ENCODE measurements at regions not wholly inside any gene's neighbourhood (a gene's known extent, or its start where the extent isn't known, plus 50 kb on each side); places are given as distances from the start of the nearest gene placed in this dataset.

DNA sequence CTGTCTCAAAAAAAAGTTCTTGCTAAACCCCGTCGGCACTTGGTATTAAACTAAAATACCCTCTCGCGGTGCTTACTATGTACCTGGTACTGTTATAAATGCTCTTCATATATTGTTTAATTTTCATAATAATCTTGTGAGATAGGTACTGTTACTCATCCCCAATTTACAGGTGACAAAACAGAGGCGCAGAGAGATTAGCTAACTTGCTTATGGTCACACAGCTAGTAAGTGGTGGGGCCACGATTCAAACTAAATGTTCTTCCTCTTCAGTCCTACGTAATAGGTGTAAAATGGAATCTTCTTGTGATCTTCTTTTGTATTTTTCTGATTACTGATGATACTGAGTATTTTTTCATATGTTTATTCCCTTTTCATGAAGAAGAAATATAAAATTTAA lies 51.3 kb downstream of the TET3 start:
- DNase-seq (ENCODE audit: low read depth in 2 of 2): no peak

DNA sequence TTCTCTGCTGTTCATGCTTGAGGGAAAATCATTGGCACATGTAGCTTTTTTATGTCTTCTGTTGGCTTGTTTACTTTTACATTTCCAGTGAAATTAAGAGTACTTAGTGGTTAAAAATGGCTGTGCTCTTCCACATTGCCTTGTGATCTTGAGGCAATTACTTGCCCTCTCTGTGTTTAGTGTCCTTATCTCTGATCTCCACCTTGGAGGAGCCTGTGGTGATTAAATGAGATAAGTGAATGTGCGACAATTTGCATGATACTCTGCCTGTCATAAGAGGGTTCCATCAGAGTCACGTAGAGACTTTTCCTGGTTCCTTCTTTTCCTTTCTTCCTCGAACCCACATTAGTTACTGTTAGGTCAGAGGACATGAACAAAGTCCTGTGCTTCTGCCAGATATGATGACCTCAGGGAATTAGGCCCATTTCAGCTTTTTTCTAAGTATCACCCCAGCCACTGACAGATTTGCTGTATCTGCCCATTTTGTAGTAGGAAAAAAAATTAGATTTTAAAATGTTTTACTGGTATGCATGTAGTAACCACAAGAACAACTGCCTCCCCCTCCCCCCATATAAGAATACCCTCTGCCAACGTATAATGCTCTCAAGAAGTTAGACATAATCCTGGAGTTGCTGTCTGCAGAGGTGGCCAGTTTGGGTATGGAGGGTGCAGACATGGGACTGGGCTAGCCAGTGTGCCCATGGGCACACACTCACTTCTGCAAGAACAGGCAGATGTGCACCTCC lies 51.9 kb downstream of the TET3 start:
- DNase-seq (ENCODE audit: low read depth in 2 of 2): no peak

DNA sequence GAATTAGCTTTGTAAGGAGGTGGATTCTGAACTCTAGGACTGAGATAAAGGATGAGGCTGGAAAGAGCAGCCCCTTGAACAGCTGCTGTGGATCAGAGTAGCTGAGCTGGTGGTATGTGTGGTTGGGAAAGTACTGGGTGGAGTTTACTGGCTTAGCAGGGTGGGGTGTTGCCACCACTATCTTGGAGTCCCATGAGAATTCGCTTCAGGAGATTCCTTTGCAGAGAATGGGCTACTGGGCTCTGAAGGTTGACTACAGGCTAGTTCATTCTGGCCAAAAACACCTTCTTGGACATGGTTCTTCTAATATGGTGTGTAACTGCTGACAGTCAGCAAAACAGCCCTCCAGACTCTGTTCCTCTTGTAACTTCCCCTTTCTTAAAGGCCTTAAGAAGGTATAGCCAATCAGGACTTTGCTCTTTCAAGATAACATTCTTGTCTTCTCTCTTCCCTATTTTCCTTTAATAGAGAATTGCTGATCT lies 52.7 kb downstream of the TET3 start:
- no peak for DNase-seq (ENCODE audit: low read depth in 2 of 2)

DNA sequence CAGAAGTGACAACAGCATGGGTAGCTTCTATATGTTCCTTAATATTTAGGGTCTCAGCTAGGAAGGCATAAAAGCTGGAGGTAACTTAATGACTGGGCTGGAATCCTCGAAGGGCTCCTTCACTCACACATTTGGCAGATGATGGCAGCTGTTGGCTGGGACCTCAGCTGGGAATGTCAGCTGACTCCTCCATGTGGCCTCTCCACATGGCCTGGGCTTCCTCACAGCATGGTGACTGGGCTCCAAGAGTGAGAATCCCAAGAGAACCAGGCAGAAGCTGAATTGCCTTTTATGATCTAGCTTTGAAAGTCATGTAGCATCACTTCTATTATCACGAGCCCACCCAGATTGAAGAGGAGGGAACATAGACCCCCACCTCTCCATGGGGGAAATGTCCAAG lies 54.9 kb downstream of the TET3 start:
- no peak for DNase-seq (ENCODE audit: low read depth in 2 of 2)

DNA sequence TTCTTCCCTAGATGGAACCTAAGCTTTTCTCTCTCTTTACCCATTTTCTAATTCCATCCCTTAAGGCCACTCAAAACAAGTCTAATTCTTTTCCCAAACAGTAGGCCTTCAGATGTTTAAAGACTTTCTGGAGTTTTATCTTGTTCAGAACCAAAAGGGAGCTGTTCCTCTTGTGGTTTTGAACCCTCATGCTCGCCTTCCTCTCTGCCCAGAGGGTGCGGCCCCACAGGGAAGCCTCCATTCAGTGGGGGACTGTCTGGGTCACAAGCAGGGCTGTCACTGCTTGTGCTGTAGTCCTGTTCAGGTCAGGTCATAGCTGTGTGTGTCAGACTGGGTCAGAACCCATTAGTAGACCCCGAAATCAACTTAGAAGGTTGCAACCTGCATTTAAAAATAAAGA lies 56.5 kb downstream of the TET3 start:
- no peak for DNase-seq (ENCODE audit: low read depth in 2 of 2)

DNA sequence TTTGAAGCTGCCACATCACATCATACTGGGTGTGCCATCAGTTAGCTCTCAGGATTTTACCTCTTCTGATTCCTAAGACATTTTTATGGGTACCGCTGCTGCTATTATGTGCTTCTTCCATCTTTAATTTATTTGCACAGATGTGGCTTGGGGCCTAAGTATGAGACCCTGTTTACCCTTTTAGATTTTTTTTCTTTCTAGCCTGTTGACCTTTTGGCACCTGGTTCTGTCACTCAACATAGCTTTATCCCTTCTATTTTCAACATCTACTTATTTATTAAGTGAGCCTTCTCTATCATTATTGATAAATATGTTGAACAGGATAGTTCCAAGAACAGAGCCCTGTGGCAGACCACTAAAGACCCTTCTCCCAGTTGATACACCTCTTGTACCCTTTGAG lies 57.0 kb downstream of the TET3 start:
- no peak for DNase-seq (ENCODE audit: low read depth in 2 of 2)

DNA sequence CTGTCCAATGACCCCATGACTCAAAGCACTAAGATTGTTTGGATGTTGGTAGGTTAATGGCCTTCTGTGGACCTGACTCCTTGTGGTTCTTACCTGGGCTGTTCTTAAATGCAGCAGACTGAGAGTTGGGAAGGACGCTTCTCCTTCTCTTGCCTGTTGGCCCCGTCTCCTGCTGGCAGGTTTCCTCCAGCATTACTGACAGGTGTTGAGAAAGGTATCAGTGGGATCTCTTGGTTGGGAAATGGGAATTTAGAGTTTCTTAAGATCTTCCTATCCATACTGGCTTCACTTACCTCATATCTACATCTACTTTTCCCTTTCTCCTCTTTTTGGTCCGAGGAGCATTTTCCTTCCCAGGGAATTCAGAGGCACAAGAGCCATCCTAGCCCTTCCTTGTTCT lies 57.9 kb downstream of the TET3 start:
- no peak for DNase-seq (ENCODE audit: low read depth in 2 of 2)

DNA sequence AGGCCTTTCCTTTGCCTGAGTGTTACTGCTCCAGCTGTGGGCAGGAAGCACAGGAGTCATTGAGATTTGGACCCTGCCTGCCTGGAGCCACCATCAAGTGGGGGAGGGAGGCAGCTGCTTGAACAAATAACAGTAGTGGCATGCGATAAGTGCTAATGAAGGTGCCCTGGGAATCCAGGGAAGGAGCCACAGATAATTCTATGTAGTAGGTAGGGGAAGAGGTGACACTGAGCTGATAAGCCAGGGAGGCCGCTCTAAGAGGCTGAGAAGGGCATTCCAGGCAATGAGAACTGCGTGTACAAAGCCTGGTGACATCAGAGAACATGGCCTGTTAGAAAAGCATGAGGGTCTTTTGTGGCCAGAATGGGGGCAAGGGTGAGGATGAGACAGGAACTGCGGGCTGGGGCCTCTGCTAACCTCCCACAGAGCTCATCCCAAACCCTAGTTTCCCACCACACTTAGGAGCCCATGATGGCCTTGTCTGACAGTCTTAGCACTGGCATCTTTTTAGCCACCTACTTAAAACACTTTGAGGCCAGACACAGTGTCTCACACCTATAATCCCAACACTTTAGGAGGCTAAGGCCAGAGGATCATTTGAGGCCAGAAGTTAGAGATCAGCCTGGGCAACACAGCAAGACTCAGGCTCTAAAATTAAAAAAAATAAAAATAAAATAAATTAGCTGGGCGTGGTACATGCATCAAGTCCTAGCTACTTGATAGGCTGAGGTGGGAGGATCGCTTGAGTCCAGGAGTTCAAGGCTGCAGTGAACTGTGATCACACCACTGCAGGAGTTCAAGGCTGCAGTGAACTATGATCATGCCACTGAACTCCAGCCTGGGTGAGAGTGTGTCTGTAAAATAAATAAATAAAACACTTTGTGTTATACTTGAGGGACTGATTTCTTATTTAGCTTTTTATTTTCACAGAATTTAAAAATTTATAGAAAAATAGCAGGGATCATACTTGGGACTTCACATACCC lies 58.9 kb downstream of the TET3 start:
- DNase-seq (ENCODE audit: low read depth in 2 of 2): no peak

DNA sequence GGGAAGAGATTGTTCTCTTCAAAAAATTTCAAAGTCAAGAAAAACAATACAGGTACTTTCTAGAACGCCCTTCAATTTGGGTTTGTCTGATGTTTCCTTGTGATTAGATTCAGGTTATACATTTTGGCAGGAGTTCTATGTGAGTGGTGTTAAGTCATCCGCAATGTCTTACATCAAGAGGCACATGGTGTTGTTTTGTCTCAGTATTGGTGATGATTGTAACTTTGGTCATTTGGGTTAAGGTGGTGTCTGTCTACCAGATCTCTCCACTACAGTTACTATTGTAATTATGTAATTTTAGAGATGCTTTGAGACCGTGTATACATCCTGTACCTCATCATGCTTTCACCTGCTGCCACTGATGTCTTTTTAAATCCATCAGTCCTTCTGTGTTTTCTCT lies 60.3 kb downstream of the TET3 start:
- no peak for DNase-seq (ENCODE audit: low read depth in 2 of 2)

DNA sequence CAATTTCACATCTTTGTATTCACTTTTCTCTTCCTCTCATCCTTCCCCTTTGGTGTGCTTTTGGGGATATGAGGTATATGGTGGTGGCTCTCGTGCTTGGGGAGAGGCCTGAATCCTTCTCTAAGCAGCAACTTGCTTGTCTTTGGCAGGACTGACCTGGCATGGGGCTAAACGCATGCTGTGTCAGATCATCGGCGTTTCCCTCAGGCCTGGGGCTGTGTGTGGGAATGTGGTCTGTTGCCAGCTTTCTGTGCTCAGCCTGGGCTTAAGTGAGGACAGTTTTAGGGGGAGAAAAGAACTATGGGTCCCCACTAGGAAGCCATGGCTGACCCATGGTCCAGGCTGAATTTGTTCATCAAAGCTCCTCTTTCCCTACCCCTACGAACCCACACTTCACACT lies 60.7 kb downstream of the TET3 start:
- no peak for DNase-seq (ENCODE audit: low read depth in 2 of 2)

DNA sequence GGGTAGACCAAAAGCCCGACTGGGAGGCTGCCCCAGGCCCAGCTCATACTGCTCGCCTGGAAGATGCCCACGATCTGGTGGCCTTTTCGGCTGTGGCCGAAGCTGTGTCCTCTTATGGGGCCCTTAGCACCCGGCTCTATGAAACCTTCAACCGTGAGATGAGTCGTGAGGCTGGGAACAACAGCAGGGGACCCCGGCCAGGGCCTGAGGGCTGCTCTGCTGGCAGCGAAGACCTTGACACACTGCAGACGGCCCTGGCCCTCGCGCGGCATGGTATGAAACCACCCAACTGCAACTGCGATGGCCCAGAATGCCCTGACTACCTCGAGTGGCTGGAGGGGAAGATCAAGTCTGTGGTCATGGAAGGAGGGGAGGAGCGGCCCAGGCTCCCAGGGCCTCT lies 61.7 kb downstream of the TET3 start:
- no peak for DNase-seq (ENCODE audit: low read depth in 2 of 2)

DNA sequence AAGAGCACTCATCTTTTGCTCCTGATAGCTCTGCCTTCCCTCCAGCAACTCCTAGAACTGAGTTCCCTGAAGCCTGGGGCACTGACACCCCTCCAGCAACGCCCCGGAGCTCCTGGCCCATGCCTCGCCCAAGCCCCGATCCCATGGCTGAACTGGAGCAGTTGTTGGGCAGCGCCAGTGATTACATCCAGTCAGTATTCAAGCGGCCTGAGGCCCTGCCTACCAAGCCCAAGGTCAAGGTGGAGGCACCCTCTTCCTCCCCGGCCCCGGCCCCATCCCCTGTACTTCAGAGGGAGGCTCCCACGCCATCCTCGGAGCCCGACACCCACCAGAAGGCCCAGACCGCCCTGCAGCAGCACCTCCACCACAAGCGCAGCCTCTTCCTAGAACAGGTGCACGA lies 62.4 kb downstream of the TET3 start:
- DNase-seq (ENCODE audit: low read depth in 2 of 2): no peak

DNA sequence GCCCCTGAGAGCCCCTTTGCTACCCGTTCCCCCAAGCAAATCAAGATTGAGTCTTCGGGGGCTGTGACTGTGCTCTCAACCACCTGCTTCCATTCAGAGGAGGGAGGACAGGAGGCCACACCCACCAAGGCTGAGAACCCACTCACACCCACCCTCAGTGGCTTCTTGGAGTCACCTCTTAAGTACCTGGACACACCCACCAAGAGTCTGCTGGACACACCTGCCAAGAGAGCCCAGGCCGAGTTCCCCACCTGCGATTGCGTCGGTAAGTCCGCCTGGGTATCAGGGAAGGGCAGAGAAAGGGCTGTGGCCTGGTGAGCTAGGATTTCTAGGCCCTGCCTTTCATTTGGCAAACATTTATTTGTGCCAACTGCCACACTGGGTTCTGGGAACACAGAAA lies 63.4 kb downstream of the TET3 start:
- no peak for DNase-seq (ENCODE audit: low read depth in 2 of 2)

DNA sequence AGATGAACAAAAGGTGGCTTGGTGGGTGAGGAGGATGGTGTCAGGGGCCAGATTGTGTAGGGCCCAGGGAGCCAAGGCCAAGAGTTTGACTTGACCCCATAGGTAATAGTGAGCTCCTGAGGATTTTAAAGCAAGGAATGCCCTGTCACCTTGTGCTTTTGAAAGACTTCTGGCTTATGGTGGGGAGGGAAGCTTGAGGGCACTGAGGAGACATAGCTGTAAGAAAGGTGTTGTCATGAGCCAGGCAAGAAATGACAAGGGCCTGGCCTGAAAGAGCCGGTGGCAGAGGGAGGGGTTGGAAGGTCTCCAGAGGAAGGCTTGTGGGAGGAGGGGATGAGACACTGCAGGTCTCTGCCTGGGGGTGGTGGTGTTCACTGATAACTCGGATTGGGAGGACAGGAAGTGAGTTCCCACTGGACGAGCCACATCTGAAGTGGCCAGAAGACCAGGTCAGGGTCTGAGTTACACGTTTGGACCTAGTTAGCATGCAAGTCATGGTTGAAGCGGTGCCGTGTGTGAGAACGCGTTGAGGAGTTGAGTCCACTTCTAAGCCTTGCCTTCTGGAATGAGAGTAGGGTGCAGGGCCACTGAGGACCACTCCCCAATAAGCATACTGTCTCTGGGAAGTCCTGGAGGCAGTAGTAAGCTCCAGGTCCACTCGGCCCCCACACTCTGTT lies 64.3 kb downstream of the TET3 start:
- DNase-seq (ENCODE audit: low read depth in 2 of 2): no peak

DNA sequence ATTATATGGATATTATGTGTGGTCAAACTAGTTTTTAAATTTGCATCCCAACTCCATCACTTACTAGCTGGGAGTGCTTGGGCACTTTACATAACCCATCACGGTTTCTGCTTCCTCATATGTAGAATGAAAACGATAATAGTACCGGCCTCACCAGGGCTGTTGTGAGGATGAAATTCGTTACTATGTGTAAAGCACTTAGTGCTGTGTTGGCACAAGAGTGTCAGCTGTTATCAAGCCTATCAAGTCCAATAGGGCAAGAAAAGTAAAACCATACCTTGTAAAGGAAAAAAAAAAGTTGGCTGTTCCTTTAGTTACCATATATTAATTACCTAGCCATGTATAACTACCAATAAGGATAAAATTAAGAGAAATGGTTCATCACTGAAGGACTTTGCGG lies 65.4 kb downstream of the TET3 start:
- DNase-seq (ENCODE audit: low read depth in 2 of 2): no peak

DNA sequence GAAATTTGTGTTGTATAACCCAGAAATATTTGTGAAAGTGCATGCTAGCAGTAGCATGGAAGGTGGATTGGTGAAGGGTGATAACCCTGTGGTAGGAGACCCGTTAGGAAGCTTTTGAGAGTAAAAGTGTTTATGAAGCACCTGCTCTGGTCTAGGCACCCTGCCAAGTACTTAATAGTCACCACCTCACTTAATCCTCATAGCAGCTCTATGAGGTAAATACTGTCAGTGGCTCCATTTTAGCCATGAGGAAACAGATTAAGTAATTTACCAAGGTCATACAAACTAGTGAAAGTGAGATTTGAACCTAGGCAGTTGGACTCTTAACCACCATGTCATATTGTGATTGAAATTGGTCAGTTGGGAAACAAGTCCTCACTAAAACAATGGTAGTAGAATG lies 66.8 kb downstream of the TET3 start:
- no peak for DNase-seq (ENCODE audit: low read depth in 2 of 2)

DNA sequence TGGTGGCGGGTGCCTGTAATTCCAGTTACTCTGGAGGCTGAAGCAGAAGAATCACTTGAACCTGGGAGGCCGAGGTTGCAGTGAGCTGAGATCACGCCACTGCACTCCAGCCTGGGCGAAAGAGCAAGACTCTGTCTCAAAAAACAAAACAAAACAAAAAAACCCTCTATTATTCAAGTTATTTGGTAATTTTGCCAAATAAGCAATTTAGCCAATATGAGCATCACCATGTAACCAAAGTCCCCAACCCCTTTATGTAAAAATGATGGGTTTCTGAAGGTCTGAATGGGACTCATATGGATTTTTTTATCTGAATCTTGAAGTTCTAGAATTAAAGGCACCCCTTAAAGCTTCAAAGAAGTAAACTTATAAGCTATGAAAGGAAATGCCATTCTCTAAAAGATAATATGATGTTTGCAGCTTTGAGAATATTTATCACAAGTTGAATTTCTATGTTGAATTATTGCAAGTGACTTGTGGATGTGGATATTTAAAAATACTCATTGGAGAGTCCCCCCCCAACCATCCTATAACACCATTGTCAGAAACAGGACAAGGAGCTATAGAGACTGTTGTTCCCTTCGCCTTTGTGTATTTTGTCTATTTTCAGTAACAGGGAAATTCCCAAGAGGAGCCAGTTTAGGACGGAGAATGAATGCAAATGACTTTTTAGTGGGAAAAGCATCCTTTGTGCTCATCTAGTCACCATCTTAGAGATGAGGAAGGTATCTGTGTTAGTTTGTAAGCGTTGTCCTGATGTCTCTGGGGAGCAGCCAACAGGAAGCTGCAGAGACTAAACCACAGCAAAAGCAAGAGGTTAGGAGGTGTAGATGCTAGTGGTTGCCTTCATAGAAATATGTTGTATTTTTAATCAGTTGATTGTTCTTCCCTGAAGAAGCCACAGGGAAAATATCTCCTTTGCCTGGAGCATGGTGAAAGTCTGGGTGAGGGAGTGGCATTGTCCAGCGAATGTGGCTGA lies 68.3 kb downstream of the TET3 start:
- DNase-seq (ENCODE audit: low read depth in 2 of 2): no peak

DNA sequence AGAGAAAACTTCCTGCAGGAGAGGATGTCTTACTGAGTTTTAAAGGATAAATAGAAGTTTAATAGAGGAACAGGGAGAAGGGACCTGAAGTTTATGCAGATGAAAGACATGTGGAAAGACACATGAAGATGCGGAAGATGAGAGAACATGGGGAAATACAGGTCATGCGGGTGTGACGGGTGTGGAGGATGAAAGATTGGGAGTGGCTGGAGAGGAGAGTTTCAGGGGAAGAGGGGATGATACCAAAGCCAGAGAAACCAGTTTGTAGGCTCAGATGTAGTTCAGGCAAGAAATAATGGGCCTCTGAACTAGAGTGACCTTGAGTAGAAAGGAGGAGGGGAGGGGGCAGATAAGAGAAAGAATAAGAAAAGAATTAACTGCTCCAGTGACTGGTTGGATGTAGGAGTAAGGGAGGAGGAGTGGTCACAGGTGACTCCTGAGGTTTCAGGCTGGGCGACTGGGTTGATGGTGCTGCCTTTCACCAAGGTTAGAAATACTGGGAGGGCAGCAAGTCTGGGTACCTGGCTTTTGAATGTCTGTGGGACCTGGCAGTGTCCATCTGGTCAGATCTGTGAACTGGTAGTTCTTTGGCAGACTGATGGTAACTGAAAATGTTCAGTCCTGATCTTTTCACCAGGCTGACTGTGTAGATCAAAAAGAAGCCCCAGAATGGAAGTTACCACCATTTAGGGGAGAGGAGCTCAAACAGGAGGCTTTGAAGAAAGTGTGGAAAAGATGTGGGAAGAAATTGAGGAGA lies 69.4 kb downstream of the TET3 start:
- no peak for DNase-seq (ENCODE audit: low read depth in 2 of 2)

DNA sequence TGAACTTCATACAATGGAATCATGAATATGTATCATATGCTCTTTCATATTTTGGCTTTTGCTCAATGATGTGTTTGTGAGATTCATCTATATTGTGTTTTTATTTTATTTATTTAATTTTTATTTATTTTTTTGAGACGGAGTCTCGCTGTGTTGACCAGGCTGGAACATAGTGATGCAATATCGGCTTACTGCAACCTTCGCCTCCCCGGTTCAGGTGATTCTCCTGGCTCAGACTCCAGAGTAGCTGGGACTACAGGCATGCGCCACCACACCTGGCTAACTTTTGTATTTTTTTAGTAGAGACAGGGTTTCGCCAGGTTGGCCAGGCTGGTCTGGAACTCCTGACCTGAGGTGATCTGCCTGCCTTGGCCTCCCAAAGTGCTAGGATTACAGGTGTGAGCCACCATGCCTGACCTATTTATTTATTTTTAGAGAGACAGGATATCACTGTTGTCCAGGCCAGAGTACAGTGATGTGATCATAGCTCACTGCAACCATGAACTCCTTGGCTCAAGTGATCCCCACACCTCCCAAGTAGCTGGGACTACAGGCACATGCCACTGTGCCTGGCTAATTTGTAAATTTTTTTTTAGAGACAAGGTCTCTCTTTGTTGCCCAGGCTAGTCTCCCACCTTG lies 74.5 kb downstream of the TET3 start:
- DNase-seq (ENCODE audit: low read depth in 2 of 2): no peak

DNA sequence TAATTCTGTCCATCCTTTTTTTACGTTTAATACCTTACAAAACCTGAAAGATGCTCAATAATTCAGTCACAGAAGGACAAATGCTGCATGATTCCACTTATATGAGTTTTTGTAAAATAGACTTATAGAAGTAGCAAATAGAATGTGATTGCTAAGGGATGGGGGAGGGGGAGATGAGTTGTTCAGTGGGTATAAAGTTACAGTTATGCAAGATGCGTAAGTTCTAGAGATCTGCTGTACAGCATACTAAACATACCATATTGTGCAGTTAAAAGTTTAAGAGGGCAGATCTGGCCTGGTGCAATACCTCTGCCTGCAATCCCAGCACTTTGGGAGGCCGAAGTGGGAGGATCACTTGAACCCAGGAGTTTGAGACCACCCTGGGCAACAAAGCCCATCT lies 78.8 kb downstream of the TET3 start:
- DNase-seq (ENCODE audit: low read depth in 2 of 2): no peak

All from dermis microvascular lymphatic vessel endothelial cell (primary cell).